BJ (cell line): ENCODE measurements at regions not wholly inside any gene's neighbourhood (a gene's known extent, or its start where the extent isn't known, plus 50 kb on each side); places are given as distances from the start of the nearest gene placed in this dataset.

Experiments
- CTCF ChIA-PET: fragments of 350-600 bp; formaldehyde crosslinking; extraction: SDS; loops from one replicate; lab custom pipeline; 2021; ENCODE audit warnings: antibody characterized with exemption, inconsistent platforms; lab: Yijun Ruan, JAX
- POLR2A ChIA-PET: fragments of 300-600 bp; sonication (Branson Sonifier 250); formaldehyde crosslinking; extraction: SDS; loops from one replicate; lab custom pipeline; 2021; ENCODE audit warnings: antibody characterized with exemption; lab: Charles Lee
- DNase-seq: peaks from one replicate; pipeline ENCODE4 v3.0.0-alpha.2; 2011; ENCODE audit warnings: low read depth
- H3K27me3 ChIP-seq: 2 replicates; pipeline ENCODE4 v1.6.0; 2011; ENCODE audit warnings: low read length; ENCODE audit not compliant: control insufficient read depth, insufficient read depth
- H3K36me3 ChIP-seq: 2 replicates; pipeline ENCODE4 v1.5.1; 2011; ENCODE audit warnings: low read length; ENCODE audit not compliant: control insufficient read depth, insufficient read depth
- H3K4me3 ChIP-seq: 2 replicates; pipeline ENCODE4 v1.5.1; 2011; ENCODE audit warnings: low read depth, mild to moderate bottlenecking, control low read depth, low read length
- CTCF ChIP-seq: IDR thresholded peaks from 2 replicates; pipeline ENCODE4 v1.5.1; 2011; ENCODE audit warnings: low read depth, mild to moderate bottlenecking, control low read depth, inconsistent platforms, low read length, moderate library complexity; ENCODE audit not compliant: insufficient read depth

- H3K36me3 ChIP-seq: no peaks in the 10 kb centered on the region
- ChIA-PET CTCF (no interaction called here), POLR2A (no interaction called here)
- DNase-seq: no peak
- H3K4me3 ChIP-seq: no peak overlapping the region
- no peaks in the 10 kb centered on the region for H3K27me3 ChIP-seq
- no peak for TF ChIP-seq CTCF
Measured at GRCh38 chr1:193614817-193615216, 428.4 kb upstream of the B3GALT2 start.

GRCh38 chr1:193614275-193614674 lies 427.9 kb upstream of the B3GALT2 start:
- Histone ChIP-seq H3K27me3 (no peaks in the 10 kb centered on the region), H3K4me3 (no peak overlapping the region), H3K36me3 (no peaks in the 10 kb centered on the region)
- ChIA-PET POLR2A (no interaction called here), CTCF (no interaction called here)
- TF ChIP-seq CTCF: no peak
- no peak for DNase-seq

- CTCF ChIA-PET: no interaction called here
- Histone ChIP-seq H3K4me3 (no peak overlapping the region), H3K36me3 (no peaks in the 10 kb centered on the region), H3K27me3 (no peaks in the 10 kb centered on the region)
- TF ChIP-seq CTCF: no peak
- DNase-seq: no peak
- POLR2A ChIA-PET: no interaction called here
Measured at GRCh38 chr1:193613041-193613440, 426.6 kb upstream of the B3GALT2 start.

GRCh38 chr1:193609592-193609991 lies 423.2 kb upstream of the B3GALT2 start:
- H3K4me3 ChIP-seq: no peak overlapping the region
- H3K36me3 ChIP-seq: no peaks in the 10 kb centered on the region
- DNase-seq: no peak
- no peak for TF ChIP-seq CTCF
- POLR2A ChIA-PET: no interaction called here
- CTCF ChIA-PET: no interaction called here
- no peaks in the 10 kb centered on the region for H3K27me3 ChIP-seq

- Histone ChIP-seq H3K27me3 (no peaks in the 10 kb centered on the region), H3K4me3 (no peak overlapping the region), H3K36me3 (no peaks in the 10 kb centered on the region)
- TF ChIP-seq CTCF: no peak
- CTCF ChIA-PET: no interaction called here
- POLR2A ChIA-PET: no interaction called here
- DNase-seq: no peak
Measured at GRCh38 chr1:193607787-193608186, 421.4 kb upstream of the B3GALT2 start.
